Sigmoid colon (tissue), 4 donors: ENCODE measurements at regions not wholly inside any gene's neighbourhood (a gene's known extent, or its start where the extent isn't known, plus 50 kb on each side); places are given as distances from the start of the nearest gene placed in this dataset.

Experiments used
- CTCF ChIP-seq, 4 experiments: fragments of 450-650 bp in 3 of 4; fragments of 200-600 bp in 1 of 4; IDR thresholded peaks; one replicate each; pipeline ENCODE4 v1.5.1; 2016 to 2019; ENCODE audit warnings: antibody characterized with exemption in 4 of 4, mild to moderate bottlenecking in 3 of 4, moderate library complexity in 2 of 4
- POLR2AphosphoS5 ChIP-seq, 4 donors: sonication (generic); formaldehyde crosslinking; IDR thresholded peaks; one replicate each; pipeline ENCODE4 v1.6.1; 2017; ENCODE audit warnings: antibody characterized with exemption in 4 of 4

- TF ChIP-seq CTCF (IDR thresholded peaks at IDR 0.05) (no peak), POLR2AphosphoS5 (IDR thresholded peaks at IDR 0.05) (peak in 2 of 4 donors; percentile 16 to 28)
Observed at GRCh38 chr9:101848485-101848919, 110.1 kb upstream of the GRIN3A start.
